Renal cortex interstitium (tissue), 11 donors: ENCODE measurements at regions not wholly inside any gene's neighbourhood (a gene's known extent, or its start where the extent isn't known, plus 50 kb on each side); places are given as distances from the start of the nearest gene placed in this dataset.
"Not testable (repeated sequence)": the region's sequence is repeated elsewhere in the genome, so short reads cannot be mapped to it uniquely, and the experiment has no call there.

Experiments
- DNase-seq, 11 donors: peaks; one replicate each; pipeline ENCODE4 v3.0.0-alpha.2; 2013; ENCODE audit warnings: low read depth in 9 of 11, low spot score in 4 of 11; ENCODE audit errors: extremely low read depth in 1 of 11

DNA sequence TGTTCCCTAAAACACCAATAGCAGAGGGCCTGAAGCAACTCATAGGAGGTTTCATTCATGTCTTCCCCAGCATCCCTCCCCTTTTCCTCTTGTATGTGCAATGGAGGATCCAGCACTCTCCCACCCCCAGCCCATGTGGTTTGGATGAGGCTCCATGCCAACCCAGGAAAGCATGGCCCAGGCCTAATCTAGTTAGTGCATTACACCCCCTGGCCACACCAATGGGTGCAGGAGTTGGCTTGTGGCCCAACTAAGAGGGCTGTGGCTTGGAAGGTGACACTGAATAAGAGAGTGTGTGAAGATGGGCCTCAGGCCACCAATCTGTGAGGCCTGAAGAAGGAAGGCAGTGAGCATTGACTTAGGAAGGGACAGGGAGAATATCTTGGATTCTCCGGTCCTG lies 70.8 kb upstream of the SMIM23 start:
- DNase-seq, result no peak

DNA sequence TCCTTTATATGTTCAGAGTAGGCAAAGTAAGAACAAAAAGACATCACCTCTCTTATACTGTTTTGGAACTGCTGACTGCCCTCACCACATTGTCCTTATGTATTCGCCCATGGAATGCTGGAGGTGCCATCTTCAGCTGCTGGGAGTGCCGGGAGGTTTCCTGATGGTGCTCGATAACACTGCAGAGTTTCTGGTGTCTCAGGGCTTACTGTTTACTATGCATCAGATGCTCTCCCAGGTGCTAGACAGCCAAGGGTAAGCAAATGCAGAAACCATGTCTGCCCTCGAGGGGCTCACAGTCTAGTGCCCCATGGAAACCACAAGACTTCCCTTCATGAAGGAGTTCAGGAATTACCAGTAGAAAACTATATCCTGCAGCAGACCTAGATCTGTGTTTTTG lies 70.1 kb upstream of the SMIM23 start:
- DNase-seq, result no peak

DNA sequence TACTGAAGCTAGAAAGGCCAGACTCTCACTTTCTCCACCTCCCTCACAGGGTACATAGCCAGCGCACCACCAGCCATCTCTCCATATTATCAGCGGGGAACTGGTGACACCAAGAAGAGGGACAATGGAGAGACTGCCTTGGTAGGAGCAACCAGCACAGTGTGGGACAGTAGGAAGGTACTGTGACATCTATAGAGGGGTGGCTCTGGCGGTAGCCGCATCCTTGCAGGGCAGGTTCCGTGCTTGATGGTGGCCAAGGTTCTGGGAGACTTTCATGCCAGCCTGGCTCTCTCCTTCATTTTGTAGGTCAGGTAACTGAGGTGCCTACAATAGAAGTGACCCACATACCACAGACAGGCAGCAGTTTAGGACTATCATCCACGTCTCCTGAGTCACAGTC lies 65.5 kb upstream of the SMIM23 start:
- no peak for DNase-seq

DNA sequence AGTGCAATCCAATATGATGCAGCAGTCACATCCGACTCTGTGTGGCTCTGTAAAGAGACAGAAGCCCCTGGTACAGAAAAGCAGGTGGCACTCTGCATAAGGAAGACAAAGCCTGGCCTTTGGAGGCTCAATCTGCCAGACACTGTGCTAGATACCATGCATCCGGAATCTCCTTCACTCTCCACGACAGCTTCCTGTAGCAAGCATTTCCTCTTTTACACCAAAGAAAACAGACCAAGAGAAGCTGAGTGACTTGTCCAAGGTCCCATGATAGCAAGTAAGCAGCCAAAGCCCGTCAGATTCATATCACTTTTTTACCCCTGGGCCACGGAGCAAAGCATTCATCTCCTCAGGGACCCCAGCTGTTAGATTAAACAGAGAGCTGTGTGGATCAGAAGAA lies 64.2 kb upstream of the SMIM23 start:
- no peak for DNase-seq

DNA sequence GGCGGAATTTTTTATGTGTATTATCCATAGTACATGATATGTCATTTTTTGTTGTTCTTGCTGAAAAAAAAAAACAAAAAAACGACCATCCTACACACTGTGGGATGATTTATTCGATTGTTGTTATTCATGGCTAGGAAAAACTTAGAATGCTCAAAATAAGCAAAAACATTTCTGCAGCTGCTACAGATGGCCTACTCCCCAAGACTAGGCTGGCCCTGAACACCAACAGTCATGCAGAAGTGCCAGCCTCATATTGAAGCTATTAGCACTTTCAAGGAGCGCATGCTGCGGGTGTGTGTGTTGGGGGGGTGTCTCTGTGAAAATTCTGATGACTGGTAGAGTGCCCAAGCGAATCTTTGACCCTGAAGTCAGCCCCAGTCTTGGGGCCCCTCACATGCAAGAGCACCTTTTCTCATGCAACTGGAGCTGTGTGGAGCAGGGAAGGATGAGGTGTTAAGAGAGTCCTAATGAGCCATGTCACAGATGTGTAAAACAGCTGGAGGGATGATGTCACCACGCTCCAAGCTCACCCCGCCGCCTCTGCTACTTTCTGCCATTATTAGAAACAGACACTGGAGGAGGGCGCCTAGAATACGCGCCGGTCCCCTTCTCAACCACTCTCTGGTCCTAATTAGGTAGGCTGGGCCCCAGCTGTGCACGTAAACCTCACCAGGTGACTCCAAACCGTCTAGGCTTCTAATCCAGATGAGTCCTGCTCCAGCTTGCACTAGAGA lies 61.0 kb upstream of the SMIM23 start:
- peak in 2 of 11 donors; percentile 19 to 36 for DNase-seq

DNA sequence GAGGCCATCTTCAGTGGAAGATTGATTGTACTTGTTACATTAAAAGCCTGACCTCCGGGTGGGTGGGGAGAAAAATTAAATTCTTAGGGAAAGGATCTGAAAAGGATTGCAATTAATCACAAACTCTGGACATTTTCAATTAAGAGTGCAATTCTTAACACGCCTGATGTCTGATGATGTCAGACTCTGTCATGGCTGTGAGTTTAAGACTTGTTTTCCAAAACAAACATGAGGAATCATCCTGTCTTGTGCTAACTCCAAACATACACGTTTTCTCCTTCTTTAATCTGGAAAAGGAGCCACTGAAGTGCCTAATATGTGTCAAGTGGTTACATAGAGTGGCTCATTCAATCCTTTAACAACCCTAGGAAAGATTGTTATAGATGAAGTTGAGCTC lies 60.4 kb upstream of the SMIM23 start:
- no peak for DNase-seq

DNA sequence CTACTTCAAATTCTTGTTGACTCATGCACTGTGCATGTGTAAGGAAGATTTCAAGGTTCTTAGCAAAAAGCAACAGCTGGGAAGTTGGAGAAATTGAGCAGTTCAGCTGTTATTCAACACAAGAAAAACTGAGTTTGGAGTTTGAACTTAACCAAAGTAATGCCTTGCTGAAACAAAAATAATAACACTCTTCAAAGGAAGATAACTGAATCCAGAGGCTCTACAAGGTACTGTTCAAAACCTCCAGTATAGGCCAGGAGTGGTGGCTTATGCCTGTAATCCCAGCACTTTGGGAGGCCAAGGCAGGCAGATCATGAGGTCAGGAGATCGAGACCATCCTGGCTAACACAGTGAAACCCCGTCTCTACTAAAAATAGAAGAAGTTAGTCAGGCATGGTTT lies 58.8 kb upstream of the SMIM23 start:
- DNase-seq, result not testable (repeated sequence)

DNA sequence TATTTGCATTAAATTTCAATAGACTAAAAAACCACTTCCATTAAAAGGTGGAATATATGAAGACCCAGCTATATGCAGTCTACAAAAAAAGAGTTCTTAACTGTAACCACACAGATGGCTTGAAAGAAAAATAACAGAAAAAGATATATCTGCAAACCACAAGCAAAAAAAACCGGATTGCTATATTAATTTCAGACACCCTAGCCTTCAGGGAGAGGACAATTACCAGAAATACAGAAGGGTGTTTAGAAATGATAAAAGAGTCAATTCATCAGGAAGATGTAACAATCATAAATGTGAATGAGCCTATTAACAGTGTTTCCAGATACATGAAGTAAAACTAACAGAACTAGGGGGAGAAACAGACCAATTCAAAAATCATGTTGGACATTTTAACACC lies 56.9 kb upstream of the SMIM23 start:
- no peak for DNase-seq
